HG02763 (cell line): ENCODE measurements at regions not wholly inside any gene's neighbourhood (a gene's known extent, or its start where the extent isn't known, plus 50 kb on each side); places are given as distances from the start of the nearest gene placed in this dataset.

ENCODE experiments used
- ATAC-seq: cut with Tn5 transposase; IDR thresholded peaks from one replicate; pipeline ENCODE4 v1.9.1; 2021; ENCODE audit warnings: mild to moderate bottlenecking, moderate library complexity; ENCODE audit not compliant: unreplicated experiment

- no peak for ATAC-seq
Measured at GRCh38 chrX:39453889-39454621, 643.7 kb downstream of the BCOR start.

- ATAC-seq: no peak
Measured at GRCh38 chrX:39456894-39457604, 640.7 kb downstream of the BCOR start.

- no peak for ATAC-seq
Measured at GRCh38 chrX:39458779-39459178, 639.0 kb downstream of the BCOR start.

- no peak for ATAC-seq
Measured at GRCh38 chrX:39459204-39459603, 638.6 kb downstream of the BCOR start.

- no peak for ATAC-seq
Measured at GRCh38 chrX:39459952-39460351, 637.8 kb downstream of the BCOR start.

- ATAC-seq: no peak
Measured at GRCh38 chrX:39460499-39460898, 637.3 kb downstream of the BCOR start.

GRCh38 chrX:39462835-39463234 lies 634.9 kb downstream of the BCOR start:
- ATAC-seq: no peak

- ATAC-seq: no peak
Measured at GRCh38 chrX:39464253-39464652, 633.5 kb downstream of the BCOR start.

GRCh38 chrX:39465467-39465866 lies 632.3 kb downstream of the BCOR start:
- no peak for ATAC-seq

GRCh38 chrX:39465906-39466305 lies 631.9 kb downstream of the BCOR start:
- ATAC-seq: no peak

GRCh38 chrX:39469126-39469525 lies 628.6 kb downstream of the BCOR start:
- no peak for ATAC-seq

GRCh38 chrX:39470588-39471407 lies 627.0 kb downstream of the BCOR start:
- ATAC-seq: no peak

GRCh38 chrX:39472161-39472560 lies 625.6 kb downstream of the BCOR start:
- ATAC-seq: no peak

- no peak for ATAC-seq
Measured at GRCh38 chrX:39473812-39474211, 623.9 kb downstream of the BCOR start.

- no peak for ATAC-seq
Measured at GRCh38 chrX:39475372-39475771, 622.4 kb downstream of the BCOR start.

- no peak for ATAC-seq
Measured at GRCh38 chrX:39476604-39477021, 621.1 kb downstream of the BCOR start.

- ATAC-seq: no peak
Measured at GRCh38 chrX:39477031-39477761, 620.6 kb downstream of the BCOR start.

GRCh38 chrX:39477762-39478120 lies 620.0 kb downstream of the BCOR start:
- ATAC-seq: no peak

- ATAC-seq: no peak
Measured at GRCh38 chrX:39479856-39480255, 617.9 kb downstream of the BCOR start.

GRCh38 chrX:39480963-39481362 lies 616.8 kb downstream of the BCOR start:
- no peak for ATAC-seq

GRCh38 chrX:39481621-39482020 lies 616.1 kb downstream of the BCOR start:
- no peak for ATAC-seq
